NT2/D1 (cell line): ENCODE measurements at regions not wholly inside any gene's neighbourhood (a gene's known extent, or its start where the extent isn't known, plus 50 kb on each side); places are given as distances from the start of the nearest gene placed in this dataset.
"Not testable (repeated sequence)": the region's sequence is repeated elsewhere in the genome, so short reads cannot be mapped to it uniquely, and the experiment has no call there.

Source experiments
- YY1 ChIP-seq: IDR thresholded peaks from 2 replicates; pipeline ENCODE4 v1.6.1; 2011; ENCODE audit not compliant: insufficient read length, insufficient read depth
- ZNF274 ChIP-seq: IDR thresholded peaks from 2 replicates; pipeline ENCODE4 v1.6.1; 2011; ENCODE audit warnings: mild to moderate bottlenecking, low read depth, low read length

GRCh38 chr7:76826181-76826580, 199.1 kb upstream of the POMZP3 start:
- not testable (repeated sequence) for TF ChIP-seq ZNF274, YY1
